MM.1S (cell line): ENCODE measurements at regions not wholly inside any gene's neighbourhood (a gene's known extent, or its start where the extent isn't known, plus 50 kb on each side); places are given as distances from the start of the nearest gene placed in this dataset.

ENCODE experiments used
- DNase-seq: peaks from one replicate; pipeline ENCODE4 v3.0.0-alpha.2; 2015
- H2AFZ ChIP-seq: fragments of 300-600 bp; sonication (generic); 2 replicates; pipeline ENCODE4 v1.6.0; 2016; ENCODE audit warnings: antibody characterized with exemption, low read length
- H3F3A ChIP-seq: fragments of 300-600 bp; sonication (generic); 2 replicates; pipeline ENCODE4 v1.6.1; 2016; ENCODE audit warnings: mild to moderate bottlenecking, antibody characterized with exemption, low read length, moderate library complexity, mixed read lengths; ENCODE audit not compliant: insufficient read depth
- H3K27ac ChIP-seq: fragments of 300-600 bp; sonication (generic); 2 replicates; pipeline ENCODE4 v1.5.1; 2016; ENCODE audit warnings: mild to moderate bottlenecking, low read length
- H3K27me3 ChIP-seq: fragments of 300-600 bp; sonication (generic); replicated peaks from 2 replicates; pipeline ENCODE4 v1.6.0; 2016; ENCODE audit warnings: low read length; ENCODE audit not compliant: insufficient read depth
- H3K36me3 ChIP-seq: fragments of 300-600 bp; sonication (generic); replicated peaks from 2 replicates; pipeline ENCODE4 v1.6.1; 2016; ENCODE audit warnings: mild to moderate bottlenecking, low read length, mixed read lengths; ENCODE audit not compliant: insufficient read depth
- H3K4me1 ChIP-seq: fragments of 300-600 bp; sonication (generic); 2 replicates; pipeline ENCODE4 v1.6.1; 2016; ENCODE audit warnings: low read length, mixed read lengths
- H3K4me2 ChIP-seq: fragments of 300-600 bp; sonication (generic); 2 replicates; pipeline ENCODE4 v1.6.0; 2016; ENCODE audit warnings: low read depth, low read length
- H3K4me3 ChIP-seq: fragments of 300-600 bp; sonication (generic); 2 replicates; pipeline ENCODE4 v1.5.1; 2016; ENCODE audit warnings: low read length, mixed read lengths
- H3K79me2 ChIP-seq: fragments of 300-600 bp; sonication (generic); 2 replicates; pipeline ENCODE4 v1.6.1; 2016; ENCODE audit warnings: mixed run types, low read length, mixed read lengths
- H3K9ac ChIP-seq: fragments of 300-600 bp; sonication (generic); 2 replicates; pipeline ENCODE4 v1.6.1; 2016; ENCODE audit warnings: low read length, mixed read lengths
- H3K9me2 ChIP-seq: fragments of 300-600 bp; sonication (generic); replicated peaks from 2 replicates; pipeline ENCODE4 v1.6.1; 2016; ENCODE audit warnings: mild to moderate bottlenecking, low read length, mixed read lengths; ENCODE audit not compliant: insufficient read depth
- H3K9me3 ChIP-seq: fragments of 300-600 bp; sonication (generic); replicated peaks from 2 replicates; pipeline ENCODE4 v1.6.1; 2016; ENCODE audit warnings: mild to moderate bottlenecking, low read length, mixed read lengths; ENCODE audit not compliant: insufficient read depth
- H4K20me1 ChIP-seq: fragments of 300-600 bp; sonication (generic); 2 replicates; pipeline ENCODE4 v1.6.1; 2016; ENCODE audit warnings: mild to moderate bottlenecking, low read length, moderate library complexity, mixed read lengths; ENCODE audit not compliant: insufficient read depth
- EZH2 ChIP-seq: fragments of 300-600 bp; sonication (generic); optimal IDR thresholded peaks from 2 replicates; pipeline ENCODE3; 2017; ENCODE audit warnings: low read depth, mild to moderate bottlenecking, antibody characterized with exemption, low read length, mixed read lengths
- EZH2phosphoT487 ChIP-seq: fragments of 300-600 bp; sonication (generic); IDR thresholded peaks from 2 replicates; pipeline ENCODE4 v1.6.1; 2018; ENCODE audit warnings: antibody characterized with exemption, low read length
- TF ChIP-seq, protein P1 (sequence below): fragments of 300-600 bp; sonication (generic); IDR thresholded peaks from 2 replicates; pipeline ENCODE4 v1.5.1; 2016; ENCODE audit warnings: antibody characterized with exemption, low read length, mixed read lengths

DNA sequence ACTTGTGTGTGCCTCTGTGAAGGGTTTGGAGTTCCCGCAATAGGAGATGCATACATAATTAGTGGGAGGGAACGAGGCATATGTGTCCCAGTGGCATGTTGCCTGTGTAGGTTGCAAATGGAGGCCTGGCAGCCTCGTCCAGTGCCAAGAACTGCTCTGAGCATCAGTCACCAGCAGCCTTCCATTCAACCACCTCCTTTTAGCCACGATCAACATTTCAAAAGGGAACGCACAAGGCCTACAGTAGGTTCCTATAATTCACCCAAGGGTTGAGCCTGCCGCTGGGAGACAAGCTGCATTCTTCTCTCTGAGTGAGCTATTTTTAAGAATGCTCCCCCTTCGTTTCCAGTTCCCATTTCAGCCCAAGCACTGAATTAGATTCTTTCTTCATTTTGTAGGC is 78.8 kb upstream of the CTNNB1 start:
- Histone ChIP-seq H3K27me3 (no peaks in the 10 kb centered on the region), H3K4me2 (no peak overlapping the region), H3K9me2 (no peaks in the 10 kb centered on the region), H2AFZ (no peak overlapping the region), H3K27ac (no peak overlapping the region), H3K4me1 (no peaks in the 10 kb centered on the region), H3F3A (no peaks in the 10 kb centered on the region), H3K9ac (no peak overlapping the region), H3K79me2 (no peaks in the 10 kb centered on the region), H3K9me3 (no peaks in the 10 kb centered on the region), H3K4me3 (no peak overlapping the region), H4K20me1 (no peaks in the 10 kb centered on the region), H3K36me3 (no peaks in the 10 kb centered on the region)
- TF ChIP-seq, protein P1, sequence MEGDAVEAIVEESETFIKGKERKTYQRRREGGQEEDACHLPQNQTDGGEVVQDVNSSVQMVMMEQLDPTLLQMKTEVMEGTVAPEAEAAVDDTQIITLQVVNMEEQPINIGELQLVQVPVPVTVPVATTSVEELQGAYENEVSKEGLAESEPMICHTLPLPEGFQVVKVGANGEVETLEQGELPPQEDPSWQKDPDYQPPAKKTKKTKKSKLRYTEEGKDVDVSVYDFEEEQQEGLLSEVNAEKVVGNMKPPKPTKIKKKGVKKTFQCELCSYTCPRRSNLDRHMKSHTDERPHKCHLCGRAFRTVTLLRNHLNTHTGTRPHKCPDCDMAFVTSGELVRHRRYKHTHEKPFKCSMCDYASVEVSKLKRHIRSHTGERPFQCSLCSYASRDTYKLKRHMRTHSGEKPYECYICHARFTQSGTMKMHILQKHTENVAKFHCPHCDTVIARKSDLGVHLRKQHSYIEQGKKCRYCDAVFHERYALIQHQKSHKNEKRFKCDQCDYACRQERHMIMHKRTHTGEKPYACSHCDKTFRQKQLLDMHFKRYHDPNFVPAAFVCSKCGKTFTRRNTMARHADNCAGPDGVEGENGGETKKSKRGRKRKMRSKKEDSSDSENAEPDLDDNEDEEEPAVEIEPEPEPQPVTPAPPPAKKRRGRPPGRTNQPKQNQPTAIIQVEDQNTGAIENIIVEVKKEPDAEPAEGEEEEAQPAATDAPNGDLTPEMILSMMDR, result no peak
- TF ChIP-seq EZH2phosphoT487 (no peak), EZH2 (no peak)
- DNase-seq, result no peak

DNA sequence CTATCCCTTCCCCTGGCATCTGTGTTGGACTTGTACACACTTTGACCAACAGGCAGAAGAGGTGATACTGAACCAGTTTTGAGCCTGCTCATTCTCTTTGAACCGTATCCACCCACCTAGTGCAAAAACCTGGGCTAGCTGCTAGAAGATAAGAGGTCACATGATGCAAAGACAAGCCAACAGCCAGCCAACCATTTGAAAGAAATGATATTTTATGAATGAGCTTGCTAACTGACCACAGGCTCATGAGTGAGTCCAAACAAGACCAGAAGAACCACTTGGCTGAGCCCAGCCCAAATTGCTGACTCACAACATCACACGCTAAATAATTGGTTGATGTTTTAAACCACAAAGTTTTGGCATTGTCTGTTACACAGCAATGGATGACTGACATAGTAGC is 74.0 kb upstream of the CTNNB1 start:
- DNase-seq, result no peak
- H3K4me3 ChIP-seq, result no peak overlapping the region
- no peaks in the 10 kb centered on the region for H3K9me3 ChIP-seq
- no peak overlapping the region for H2AFZ ChIP-seq
- no peak overlapping the region for H3K27ac ChIP-seq
- no peaks in the 10 kb centered on the region for H3K4me1 ChIP-seq
- no peak overlapping the region for H3K9ac ChIP-seq
- no peaks in the 10 kb centered on the region for H3K9me2 ChIP-seq
- H3K4me2 ChIP-seq, result no peak overlapping the region
- no peaks in the 10 kb centered on the region for H3K79me2 ChIP-seq
- no peaks in the 10 kb centered on the region for H3K36me3 ChIP-seq
- no peaks in the 10 kb centered on the region for H4K20me1 ChIP-seq
- H3K27me3 ChIP-seq, result no peaks in the 10 kb centered on the region
- TF ChIP-seq EZH2phosphoT487 (no peak), EZH2 (no peak)
- TF ChIP-seq, protein P1, result no peak
- no peaks in the 10 kb centered on the region for H3F3A ChIP-seq

DNA sequence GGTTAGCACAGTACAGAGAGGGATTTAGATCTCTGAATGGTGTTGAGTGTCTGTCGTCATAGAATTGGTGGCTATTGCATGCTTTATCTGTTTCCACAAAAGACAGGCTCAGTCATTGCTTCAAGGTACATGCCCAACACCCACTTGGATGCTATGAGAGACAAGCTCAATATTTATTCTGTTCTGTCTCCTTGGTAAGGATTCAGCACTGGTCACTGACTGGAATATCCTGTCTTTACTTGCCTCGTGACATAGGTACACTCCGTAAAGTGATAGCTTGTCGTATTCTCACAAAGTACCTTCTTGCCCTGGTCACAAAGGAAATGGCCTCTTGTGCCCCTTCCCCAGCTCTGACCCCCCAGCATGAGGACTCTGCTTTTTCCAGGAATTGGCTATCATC is 72.8 kb upstream of the CTNNB1 start:
- H2AFZ ChIP-seq, result no peak overlapping the region
- TF ChIP-seq, protein P1, result no peak
- no peak for TF ChIP-seq EZH2phosphoT487
- TF ChIP-seq EZH2, result no peak
- no peaks in the 10 kb centered on the region for H3K36me3 ChIP-seq
- no peak overlapping the region for H3K4me2 ChIP-seq
- H3K27ac ChIP-seq, result no peak overlapping the region
- H3F3A ChIP-seq, result no peaks in the 10 kb centered on the region
- no peaks in the 10 kb centered on the region for H3K27me3 ChIP-seq
- no peaks in the 10 kb centered on the region for H3K79me2 ChIP-seq
- H3K4me3 ChIP-seq, result no peak overlapping the region
- DNase-seq, result no peak
- no peaks in the 10 kb centered on the region for H3K9me2 ChIP-seq
- no peaks in the 10 kb centered on the region for H4K20me1 ChIP-seq
- H3K4me1 ChIP-seq, result no peaks in the 10 kb centered on the region
- no peak overlapping the region for H3K9ac ChIP-seq
- H3K9me3 ChIP-seq, result no peaks in the 10 kb centered on the region
